Activated T-cell treated with anti-CD3 and anti-CD28 coated beads, Interleukin-2, amount 50 U/mL, for 72 hours (primary cell): ENCODE measurements at regions not wholly inside any gene's neighbourhood (a gene's known extent, or its start where the extent isn't known, plus 50 kb on each side); places are given as distances from the start of the nearest gene placed in this dataset.
"Not testable (repeated sequence)": the region's sequence is repeated elsewhere in the genome, so short reads cannot be mapped to it uniquely, and the experiment has no call there.

Experiments
- ATAC-seq, 2 donors: fragments of 150-1000 bp; cut with Tn5 transposase; replicated peaks in 1 of 2; 2 replicates each; pipeline ENCODE4 v1.10.0; 2021; ENCODE audit warnings: moderate library complexity in 2 of 2, mild to moderate bottlenecking in 1 of 2
- DNase-seq, 2 donors: peaks; one replicate each; pipeline ENCODE4 v3.0.0; 2021 to 2022; ENCODE audit warnings: mixed read lengths in 1 of 2
- H3K27ac Mint-ChIP-seq: one replicate; pipeline ENCODE4 v1.8.0; 2022; ENCODE audit warnings: mild to moderate bottlenecking, moderate library complexity, mixed read lengths
- H3K27me3 Mint-ChIP-seq: one replicate; pipeline ENCODE4 v1.8.0; 2022; ENCODE audit warnings: low read depth, mixed read lengths
- H3K36me3 Mint-ChIP-seq, 2 donors: one replicate each; pipeline ENCODE4 v1.8.0; 2022; ENCODE audit warnings: mixed read lengths in 2 of 2, mild to moderate bottlenecking in 1 of 2; ENCODE audit not compliant: insufficient read depth in 2 of 2
- H3K4me1 Mint-ChIP-seq: one replicate; pipeline ENCODE4 v1.8.0; 2022; ENCODE audit warnings: low read depth, mixed read lengths
- H3K4me3 Mint-ChIP-seq, 2 donors: one replicate each; pipeline ENCODE4 v1.8.0; 2022; ENCODE audit warnings: mild to moderate bottlenecking in 2 of 2, mixed read lengths in 2 of 2, moderate library complexity in 2 of 2
- H3K9me3 Mint-ChIP-seq, 2 donors: one replicate each; pipeline ENCODE4 v1.8.0; 2022; ENCODE audit warnings: mixed read lengths in 2 of 2

- H3K27me3 Mint-ChIP-seq, DNase-seq, H3K4me3 Mint-ChIP-seq, ATAC-seq, H3K4me1 Mint-ChIP-seq, H3K27ac Mint-ChIP-seq: not testable (repeated sequence)
- peaks cover 18 to 35% of the 10 kb centered on the region in 2 donors for H3K36me3 Mint-ChIP-seq
- H3K9me3 Mint-ChIP-seq, result peaks cover 21 to 36% of the 10 kb centered on the region in 2 donors
Measured at GRCh38 chr22:11611876-11612275, 3916.1 kb upstream of the OR11H1 start.

- Mint-ChIP-seq H3K9me3 (peaks cover 24 to 41% of the 10 kb centered on the region in 2 donors), H3K36me3 (peaks cover 23 to 41% of the 10 kb centered on the region in 2 donors)
- not testable (repeated sequence) for H3K27me3 Mint-ChIP-seq, H3K4me3 Mint-ChIP-seq, ATAC-seq, H3K4me1 Mint-ChIP-seq, DNase-seq, H3K27ac Mint-ChIP-seq
Measured at GRCh38 chr22:11613081-11613897, 3914.7 kb upstream of the OR11H1 start.

- no peak overlapping the region for H3K4me3 Mint-ChIP-seq
- peaks cover 23 to 45% of the 10 kb centered on the region in 2 donors for H3K36me3 Mint-ChIP-seq
- H3K27me3 Mint-ChIP-seq, result no peaks in the 10 kb centered on the region
- H3K27ac Mint-ChIP-seq, result no peak overlapping the region
- H3K4me1 Mint-ChIP-seq, result no peaks in the 10 kb centered on the region
- DNase-seq, result no peak
- no peak for ATAC-seq
- peaks cover 24 to 39% of the 10 kb centered on the region in 2 donors for H3K9me3 Mint-ChIP-seq
Measured at GRCh38 chr22:11613898-11614755, 3913.9 kb upstream of the OR11H1 start.

- Mint-ChIP-seq H3K9me3 (peaks cover 31 to 44% of the 10 kb centered on the region in 2 donors), H3K36me3 (peaks cover 30 to 52% of the 10 kb centered on the region in 2 donors)
- not testable (repeated sequence) for ATAC-seq, H3K4me3 Mint-ChIP-seq, H3K27ac Mint-ChIP-seq, DNase-seq, H3K27me3 Mint-ChIP-seq, H3K4me1 Mint-ChIP-seq
Measured at GRCh38 chr22:11614798-11615433, 3913.1 kb upstream of the OR11H1 start.

- Mint-ChIP-seq H3K36me3 (peaks cover 34 to 54% of the 10 kb centered on the region in 2 donors), H3K4me1 (no peaks in the 10 kb centered on the region), H3K27ac (no peak overlapping the region), H3K27me3 (no peaks in the 10 kb centered on the region), H3K4me3 (no peak overlapping the region), H3K9me3 (peaks cover 34 to 42% of the 10 kb centered on the region in 2 donors)
- no peak for DNase-seq
- no peak for ATAC-seq
Measured at GRCh38 chr22:11616811-11617210, 3911.2 kb upstream of the OR11H1 start.

- H3K36me3 Mint-ChIP-seq, result peaks cover 32 to 48% of the 10 kb centered on the region in 2 donors
- DNase-seq, H3K4me1 Mint-ChIP-seq, H3K4me3 Mint-ChIP-seq, H3K27ac Mint-ChIP-seq, ATAC-seq, H3K27me3 Mint-ChIP-seq: not testable (repeated sequence)
- H3K9me3 Mint-ChIP-seq, result peaks cover 31 to 34% of the 10 kb centered on the region in 2 donors
Measured at GRCh38 chr22:11618322-11618662, 3909.7 kb upstream of the OR11H1 start.

- not testable (repeated sequence) for H3K27me3 Mint-ChIP-seq, H3K4me1 Mint-ChIP-seq, DNase-seq, ATAC-seq, H3K4me3 Mint-ChIP-seq, H3K27ac Mint-ChIP-seq
- Mint-ChIP-seq H3K36me3 (peaks cover 32 to 48% of the 10 kb centered on the region in 2 donors), H3K9me3 (peaks cover 32 to 34% of the 10 kb centered on the region in 2 donors)
Measured at GRCh38 chr22:11618688-11619087, 3909.3 kb upstream of the OR11H1 start.

- Mint-ChIP-seq H3K9me3 (peaks cover 30% of the 10 kb centered on the region in 2 donors), H3K36me3 (peaks cover 28 to 37% of the 10 kb centered on the region in 2 donors)
- not testable (repeated sequence) for DNase-seq, H3K4me1 Mint-ChIP-seq, ATAC-seq, H3K4me3 Mint-ChIP-seq, H3K27me3 Mint-ChIP-seq, H3K27ac Mint-ChIP-seq
Measured at GRCh38 chr22:11620921-11621762, 3906.8 kb upstream of the OR11H1 start.

GRCh38 chr22:11622774-11623173 lies 3905.2 kb upstream of the OR11H1 start:
- not testable (repeated sequence) for H3K4me3 Mint-ChIP-seq, DNase-seq, H3K4me1 Mint-ChIP-seq, H3K27ac Mint-ChIP-seq, ATAC-seq, H3K27me3 Mint-ChIP-seq
- peaks cover 25 to 31% of the 10 kb centered on the region in 2 donors for H3K36me3 Mint-ChIP-seq
- H3K9me3 Mint-ChIP-seq, result peaks cover 22 to 23% of the 10 kb centered on the region in 2 donors

- not testable (repeated sequence) for ATAC-seq, H3K4me1 Mint-ChIP-seq, DNase-seq, H3K4me3 Mint-ChIP-seq, H3K27ac Mint-ChIP-seq, H3K27me3 Mint-ChIP-seq
- Mint-ChIP-seq H3K36me3 (peaks cover 15 to 16% of the 10 kb centered on the region in 2 donors), H3K9me3 (peaks cover 7 to 17% of the 10 kb centered on the region in 2 donors)
Measured at GRCh38 chr22:11625711-11626421, 3902.1 kb upstream of the OR11H1 start.

- Mint-ChIP-seq H3K27me3 (no peaks in the 10 kb centered on the region), H3K4me3 (no peak overlapping the region), H3K4me1 (no peaks in the 10 kb centered on the region), H3K36me3 (peaks cover 16% of the 10 kb centered on the region in 2 donors), H3K9me3 (peaks cover 7 to 17% of the 10 kb centered on the region in 2 donors), H3K27ac (no peak overlapping the region)
- DNase-seq, result no peak
- no peak for ATAC-seq
Measured at GRCh38 chr22:11626422-11626773, 3901.6 kb upstream of the OR11H1 start.

- not testable (repeated sequence) for H3K27me3 Mint-ChIP-seq
Measured at GRCh38 chr22:11627036-11627435, 3901.0 kb upstream of the OR11H1 start.

More at GRCh38 chr22:11627036-11627435, 3901.0 kb upstream of the OR11H1 start:
- H3K4me1 Mint-ChIP-seq, ATAC-seq, DNase-seq, H3K27ac Mint-ChIP-seq, H3K4me3 Mint-ChIP-seq: not testable (repeated sequence)
- Mint-ChIP-seq H3K9me3 (peaks cover 7 to 17% of the 10 kb centered on the region in 2 donors), H3K36me3 (peaks cover 16% of the 10 kb centered on the region in 2 donors)
